ENCODE measurements at regions not wholly inside any gene's neighbourhood (a gene's known extent, or its start where the extent isn't known, plus 50 kb on each side); places are given as distances from the start of the nearest gene placed in this dataset.
"Not testable (repeated sequence)": the region's sequence is repeated elsewhere in the genome, so short reads cannot be mapped to it uniquely, and the experiment has no call there.

DNA sequence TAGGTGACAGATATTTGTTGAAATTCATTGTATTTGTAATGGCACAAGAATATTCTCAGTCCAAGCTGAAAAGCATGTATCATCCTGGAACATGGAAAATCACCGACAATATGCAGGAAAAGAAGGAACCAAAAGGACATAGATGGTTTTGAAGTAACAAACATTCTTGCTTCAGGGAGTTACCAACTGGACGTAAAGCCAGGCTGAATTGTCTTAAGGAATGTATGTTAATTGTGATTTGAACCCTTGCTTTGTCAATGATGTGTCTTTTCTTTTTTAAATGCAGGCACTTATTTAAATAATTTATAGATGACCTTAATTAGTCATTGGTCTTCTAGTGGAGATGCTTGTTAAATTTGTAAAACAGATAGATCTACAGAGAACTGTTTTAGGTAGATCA is 489.4 kb upstream of the ZP4 start:
- no peak overlapping the region for H3K4me3 Mint-ChIP-seq
- intact Hi-C loops (cut with micrococcal nuclease), result no loop called here
- H3K4me1 Mint-ChIP-seq, result no peaks in the 10 kb centered on the region
- ChIA-PET POLR2A (no interaction called here), CTCF (no interaction called here)
- H3K27me3 Mint-ChIP-seq, result no peaks in the 10 kb centered on the region
- H3K9me3 Mint-ChIP-seq, result peaks cover 2 to 23% (median 8%) of the 10 kb centered on the region in 11 donors
- Histone ChIP-seq H3K4me1 (ENCODE audit: control insufficient read depth in 2 of 2, insufficient read depth in 2 of 2, low read length in 2 of 2) (no peaks in the 10 kb centered on the region), H3K27me3 (ENCODE audit: control insufficient read depth in 2 of 2, insufficient read depth in 2 of 2, low read length in 2 of 2) (no peaks in the 10 kb centered on the region), H3K27ac (ENCODE audit: low read depth, low read length) (no peak overlapping the region), H3K9me3 (ENCODE audit: control insufficient read depth in 2 of 3, low read length in 3 of 3) (no peaks in the 10 kb centered on the region), H3K36me3 (ENCODE audit: control insufficient read depth in 2 of 3, insufficient read depth in 3 of 3, low read length in 3 of 3) (no peaks in the 10 kb centered on the region), H3K4me3 (ENCODE audit: low read length) (no peak overlapping the region)
- DNase-seq (no peak), ATAC-seq (no peak)
- H3K36me3 Mint-ChIP-seq, result no peaks in the 10 kb centered on the region
- H3K27ac Mint-ChIP-seq, result no peak overlapping the region

GRCh38 chr1:238379446-238379845 is 488.7 kb upstream of the ZP4 start:
- ATAC-seq; H3K4me1 Mint-ChIP-seq; H3K9me3 ChIP-seq (ENCODE audit: control insufficient read depth in 2 of 3, low read length in 3 of 3); DNase-seq; POLR2A ChIA-PET; H3K27ac ChIP-seq (ENCODE audit: low read depth, low read length); H3K27me3 Mint-ChIP-seq; H3K27ac Mint-ChIP-seq; H3K4me3 Mint-ChIP-seq; CTCF ChIA-PET; H3K4me1 ChIP-seq (ENCODE audit: control insufficient read depth in 2 of 2, insufficient read depth in 2 of 2, low read length in 2 of 2); H3K36me3 Mint-ChIP-seq; H3K4me3 ChIP-seq (ENCODE audit: low read length); intact Hi-C loops (cut with micrococcal nuclease); H3K27me3 ChIP-seq (ENCODE audit: control insufficient read depth in 2 of 2, insufficient read depth in 2 of 2, low read length in 2 of 2); H3K36me3 ChIP-seq (ENCODE audit: control insufficient read depth in 2 of 3, insufficient read depth in 3 of 3, low read length in 3 of 3): not testable (repeated sequence)
- peaks cover 2 to 23% (median 8%) of the 10 kb centered on the region in 11 donors for H3K9me3 Mint-ChIP-seq

- no peaks in the 10 kb centered on the region for H3K4me1 Mint-ChIP-seq
- Histone ChIP-seq H3K9me3 (ENCODE audit: control insufficient read depth in 2 of 3, low read length in 3 of 3) (no peaks in the 10 kb centered on the region), H3K4me3 (ENCODE audit: low read length) (no peak overlapping the region), H3K36me3 (ENCODE audit: control insufficient read depth in 2 of 3, insufficient read depth in 3 of 3, low read length in 3 of 3) (no peaks in the 10 kb centered on the region), H3K4me1 (ENCODE audit: control insufficient read depth in 2 of 2, insufficient read depth in 2 of 2, low read length in 2 of 2) (no peaks in the 10 kb centered on the region), H3K27me3 (ENCODE audit: control insufficient read depth in 2 of 2, insufficient read depth in 2 of 2, low read length in 2 of 2) (no peaks in the 10 kb centered on the region), H3K27ac (ENCODE audit: low read depth, low read length) (no peak overlapping the region)
- CTCF ChIA-PET, result no interaction called here
- DNase-seq, result no peak
- no peaks in the 10 kb centered on the region for H3K27me3 Mint-ChIP-seq
- no peak overlapping the region for H3K4me3 Mint-ChIP-seq
- no peak overlapping the region for H3K27ac Mint-ChIP-seq
- POLR2A ChIA-PET, result no interaction called here
- ATAC-seq, result no peak
- intact Hi-C loops (cut with micrococcal nuclease), result no loop called here
- H3K9me3 Mint-ChIP-seq, result peaks cover 0 to 23% (median 6%) of the 10 kb centered on the region in 11 donors
- no peaks in the 10 kb centered on the region for H3K36me3 Mint-ChIP-seq
Measured at GRCh38 chr1:238377280-238377919, 486.7 kb upstream of the ZP4 start.

DNA sequence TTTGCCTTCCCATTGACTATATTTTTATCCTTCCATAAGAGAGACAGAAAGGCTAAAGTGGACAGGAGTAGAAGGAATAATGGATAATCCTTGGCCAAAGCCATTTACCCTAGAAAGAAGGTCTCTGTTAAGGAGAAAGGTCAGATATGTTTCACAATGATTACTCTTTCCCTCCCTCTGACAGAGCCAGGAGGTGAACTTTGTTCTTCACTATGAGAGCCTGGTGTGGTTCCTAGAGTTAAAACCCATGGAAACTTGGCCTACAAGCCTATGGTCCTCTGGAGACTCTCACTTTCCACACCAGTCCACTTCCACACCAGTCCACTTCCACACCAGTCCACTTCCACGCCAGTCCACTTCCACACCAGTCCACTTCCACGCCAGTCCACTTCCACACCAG is 479.9 kb upstream of the ZP4 start:
- H3K27ac ChIP-seq (ENCODE audit: low read depth, low read length), result no peak overlapping the region
- Mint-ChIP-seq H3K9me3 (peaks cover 0 to 16% (median 4%) of the 10 kb centered on the region in 11 donors), H3K27ac (no peak overlapping the region), H3K4me3 (no peak overlapping the region), H3K4me1 (peaks cover 0 to 4% (median 0%) of the 10 kb centered on the region in 7 donors), H3K36me3 (no peaks in the 10 kb centered on the region), H3K27me3 (no peaks in the 10 kb centered on the region)
- H3K4me1 ChIP-seq (ENCODE audit: control insufficient read depth in 2 of 2, insufficient read depth in 2 of 2, low read length in 2 of 2), result no peaks in the 10 kb centered on the region
- H3K36me3 ChIP-seq (ENCODE audit: control insufficient read depth in 2 of 3, insufficient read depth in 3 of 3, low read length in 3 of 3), result no peaks in the 10 kb centered on the region
- intact Hi-C loops (cut with micrococcal nuclease), result no loop called here
- no peak overlapping the region for H3K4me3 ChIP-seq (ENCODE audit: low read length)
- CTCF ChIA-PET, result no interaction called here
- H3K27me3 ChIP-seq (ENCODE audit: control insufficient read depth in 2 of 2, insufficient read depth in 2 of 2, low read length in 2 of 2), result no peaks in the 10 kb centered on the region
- H3K9me3 ChIP-seq (ENCODE audit: control insufficient read depth in 2 of 3, low read length in 3 of 3), result no peaks in the 10 kb centered on the region
- DNase-seq (no peak), ATAC-seq (no peak)
- POLR2A ChIA-PET, result no interaction called here

DNA sequence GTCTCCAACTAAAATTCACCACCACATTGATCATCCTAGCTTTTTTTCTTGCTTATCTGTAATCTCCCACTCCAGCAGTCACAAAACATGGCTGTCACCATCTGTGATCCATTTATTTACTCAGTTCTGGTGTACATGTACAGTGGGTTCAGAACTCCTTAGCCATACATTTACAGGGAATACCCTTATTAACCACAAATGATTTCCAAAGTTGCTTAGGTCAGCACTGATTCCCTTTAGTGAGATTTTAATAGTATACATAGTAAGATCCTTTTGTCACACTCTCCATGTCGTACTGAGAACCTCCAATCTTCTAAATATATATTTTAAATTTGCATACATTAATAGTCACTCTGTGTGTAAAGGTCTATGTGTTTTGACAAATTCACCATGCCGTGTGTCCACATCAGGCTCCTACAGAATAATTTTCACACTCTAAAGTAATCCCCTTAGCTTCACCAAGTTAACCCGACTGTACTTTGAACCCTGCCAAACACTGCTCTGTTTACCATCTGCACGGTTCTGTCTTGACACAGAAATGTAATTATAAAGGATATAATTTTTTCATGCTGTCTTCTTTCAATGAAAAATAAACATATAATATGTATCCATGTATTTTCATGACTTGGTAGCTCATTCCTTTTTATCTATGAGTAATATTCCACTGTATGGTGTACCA is 473.6 kb upstream of the ZP4 start:
- H3K36me3 Mint-ChIP-seq, result no peaks in the 10 kb centered on the region
- Histone ChIP-seq H3K36me3 (ENCODE audit: control insufficient read depth in 2 of 3, insufficient read depth in 3 of 3, low read length in 3 of 3) (no peaks in the 10 kb centered on the region), H3K4me3 (ENCODE audit: low read length) (no peak overlapping the region), H3K9me3 (ENCODE audit: control insufficient read depth in 2 of 3, low read length in 3 of 3) (no peaks in the 10 kb centered on the region), H3K27me3 (ENCODE audit: control insufficient read depth in 2 of 2, insufficient read depth in 2 of 2, low read length in 2 of 2) (no peaks in the 10 kb centered on the region), H3K27ac (ENCODE audit: low read depth, low read length) (no peak overlapping the region), H3K4me1 (ENCODE audit: control insufficient read depth in 2 of 2, insufficient read depth in 2 of 2, low read length in 2 of 2) (no peaks in the 10 kb centered on the region)
- H3K27ac Mint-ChIP-seq, result no peak overlapping the region
- DNase-seq (no peak), ATAC-seq (no peak)
- CTCF ChIA-PET, result no interaction called here
- H3K4me1 Mint-ChIP-seq, result no peaks in the 10 kb centered on the region
- H3K4me3 Mint-ChIP-seq, result no peak overlapping the region
- POLR2A ChIA-PET, result no interaction called here
- no peaks in the 10 kb centered on the region for H3K27me3 Mint-ChIP-seq
- intact Hi-C loops (cut with micrococcal nuclease), result no loop called here
- peaks cover 0 to 16% (median 3%) of the 10 kb centered on the region in 11 donors for H3K9me3 Mint-ChIP-seq

- H3K9me3 Mint-ChIP-seq, result peaks cover 0 to 10% (median 2%) of the 10 kb centered on the region in 11 donors
- CTCF ChIA-PET, result no interaction called here
- Histone ChIP-seq H3K4me1 (ENCODE audit: control insufficient read depth in 2 of 2, insufficient read depth in 2 of 2, low read length in 2 of 2) (no peaks in the 10 kb centered on the region), H3K27me3 (ENCODE audit: control insufficient read depth in 2 of 2, insufficient read depth in 2 of 2, low read length in 2 of 2) (no peaks in the 10 kb centered on the region), H3K4me3 (ENCODE audit: low read length) (no peak overlapping the region), H3K36me3 (ENCODE audit: control insufficient read depth in 2 of 3, insufficient read depth in 3 of 3, low read length in 3 of 3) (no peaks in the 10 kb centered on the region), H3K27ac (ENCODE audit: low read depth, low read length) (no peak overlapping the region), H3K9me3 (ENCODE audit: control insufficient read depth in 2 of 3, low read length in 3 of 3) (no peaks in the 10 kb centered on the region)
- no peaks in the 10 kb centered on the region for H3K4me1 Mint-ChIP-seq
- intact Hi-C loops (cut with micrococcal nuclease), result no loop called here
- DNase-seq, result no peak
- H3K4me3 Mint-ChIP-seq, result no peak overlapping the region
- ATAC-seq, result no peak
- no peak overlapping the region for H3K27ac Mint-ChIP-seq
- no peaks in the 10 kb centered on the region for H3K36me3 Mint-ChIP-seq
- H3K27me3 Mint-ChIP-seq, result no peaks in the 10 kb centered on the region
- POLR2A ChIA-PET, result no interaction called here
Measured at GRCh38 chr1:238360474-238360873, 469.8 kb upstream of the ZP4 start.

GRCh38 chr1:238350471-238350870 is 459.7 kb upstream of the ZP4 start:
- no peak overlapping the region for H3K27ac ChIP-seq (ENCODE audit: low read depth, low read length)

More at GRCh38 chr1:238350471-238350870, 459.7 kb upstream of the ZP4 start:
- CTCF ChIA-PET, result no interaction called here
- peaks cover 0 to 16% (median 8%) of the 10 kb centered on the region in 11 donors for H3K9me3 Mint-ChIP-seq
- H3K36me3 Mint-ChIP-seq, result no peaks in the 10 kb centered on the region
- Histone ChIP-seq H3K4me3 (ENCODE audit: low read length) (no peak overlapping the region), H3K36me3 (ENCODE audit: control insufficient read depth in 2 of 3, insufficient read depth in 3 of 3, low read length in 3 of 3) (no peaks in the 10 kb centered on the region), H3K9me3 (ENCODE audit: control insufficient read depth in 2 of 3, low read length in 3 of 3) (no peaks in the 10 kb centered on the region), H3K4me1 (ENCODE audit: control insufficient read depth in 2 of 2, insufficient read depth in 2 of 2, low read length in 2 of 2) (no peaks in the 10 kb centered on the region), H3K27me3 (ENCODE audit: control insufficient read depth in 2 of 2, insufficient read depth in 2 of 2, low read length in 2 of 2) (no peaks in the 10 kb centered on the region)
- H3K4me1 Mint-ChIP-seq, result no peaks in the 10 kb centered on the region
- ATAC-seq, result no peak
- DNase-seq, result no peak
- H3K4me3 Mint-ChIP-seq, result no peak overlapping the region
- H3K27ac Mint-ChIP-seq, result no peak overlapping the region
- intact Hi-C loops (cut with micrococcal nuclease), result no loop called here
- POLR2A ChIA-PET, result no interaction called here
- H3K27me3 Mint-ChIP-seq, result no peaks in the 10 kb centered on the region
